GM21723 (cell line): ENCODE measurements at regions not wholly inside any gene's neighbourhood (a gene's known extent, or its start where the extent isn't known, plus 50 kb on each side); places are given as distances from the start of the nearest gene placed in this dataset.

ENCODE experiments used
- ATAC-seq: cut with Tn5 transposase; IDR thresholded peaks from one replicate; pipeline ENCODE4 v1.9.1; 2021; ENCODE audit warnings: mild to moderate bottlenecking, moderate library complexity; ENCODE audit not compliant: unreplicated experiment

DNA sequence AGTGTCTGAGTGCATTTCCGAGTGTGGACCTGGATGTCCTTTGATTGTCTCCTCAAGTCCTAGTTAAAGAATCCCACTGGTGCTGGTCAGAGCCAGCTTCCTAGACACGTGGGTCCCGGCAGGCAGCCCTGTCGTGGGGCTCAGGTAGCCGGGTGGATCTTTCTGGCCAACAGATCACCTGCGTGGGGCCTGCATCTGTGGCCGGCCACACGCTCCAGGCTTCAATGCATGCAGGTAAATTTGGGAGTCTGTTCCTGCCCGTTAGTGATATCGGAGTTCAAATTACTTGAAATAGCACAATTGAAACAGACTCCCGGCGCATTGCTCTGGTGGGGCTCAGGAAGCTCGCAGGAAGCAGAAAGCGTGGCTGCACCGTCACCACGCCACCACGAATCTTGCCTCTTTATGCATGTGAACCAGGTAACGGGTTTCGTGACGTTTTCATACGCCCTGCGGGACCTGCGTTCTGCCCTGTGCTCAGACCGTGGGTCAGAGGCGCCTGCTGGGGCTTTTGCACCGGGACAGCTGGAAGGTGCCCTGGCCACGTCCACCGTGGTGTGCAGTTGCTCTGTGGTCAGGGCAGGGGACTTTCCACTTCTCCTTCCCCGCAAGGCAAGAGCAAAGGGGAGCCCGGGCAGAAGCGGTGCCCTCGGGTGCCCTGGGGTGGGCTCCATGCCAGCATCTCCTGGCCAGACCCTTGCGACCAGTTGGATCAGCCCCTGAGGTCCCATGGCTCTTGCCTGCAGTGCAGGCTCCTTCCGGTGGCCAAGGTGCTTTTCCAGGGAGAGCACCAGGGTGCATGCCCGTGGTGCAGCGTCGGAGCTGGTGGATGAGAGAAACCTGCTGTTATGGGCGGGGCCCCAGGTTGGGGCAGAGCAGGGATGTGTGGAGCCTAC lies 803.5 kb downstream of the BRD1 start:
- ATAC-seq, result no peak

DNA sequence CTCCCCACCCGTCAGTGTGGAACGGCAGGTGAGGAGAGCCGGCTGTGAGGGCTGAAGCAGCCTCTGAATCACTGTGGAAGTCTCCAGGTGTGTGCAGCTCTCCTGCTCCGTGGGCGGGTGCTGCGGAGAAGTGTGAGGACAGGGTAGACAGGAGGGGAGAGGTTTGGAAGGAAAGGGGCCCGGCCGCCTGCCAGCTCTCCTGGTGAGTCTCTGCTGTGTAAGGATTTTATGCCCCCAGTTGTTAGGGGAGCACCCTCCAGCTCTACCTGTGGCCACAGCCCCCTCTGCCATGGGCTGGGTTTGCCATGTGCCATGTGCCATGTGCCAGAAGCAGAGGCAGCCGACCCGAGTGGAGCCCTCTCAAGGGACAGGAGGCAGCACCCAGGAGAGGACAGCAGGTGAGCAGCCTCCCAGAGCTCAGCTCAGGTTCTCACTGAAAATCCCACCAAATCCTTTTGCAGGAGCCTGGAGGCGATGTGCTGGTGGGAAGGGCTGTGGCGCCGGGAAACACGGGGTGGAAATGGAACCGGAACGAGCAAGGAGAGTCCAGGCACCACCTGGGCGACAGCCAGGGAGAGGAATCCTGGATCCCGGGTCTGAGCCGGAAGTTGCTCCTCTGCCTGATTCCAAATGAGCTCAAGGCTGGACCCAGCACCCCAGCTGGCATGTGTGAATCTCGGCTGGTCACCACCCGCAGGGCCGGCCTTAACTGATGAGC lies 804.4 kb downstream of the BRD1 start:
- ATAC-seq, result no peak

DNA sequence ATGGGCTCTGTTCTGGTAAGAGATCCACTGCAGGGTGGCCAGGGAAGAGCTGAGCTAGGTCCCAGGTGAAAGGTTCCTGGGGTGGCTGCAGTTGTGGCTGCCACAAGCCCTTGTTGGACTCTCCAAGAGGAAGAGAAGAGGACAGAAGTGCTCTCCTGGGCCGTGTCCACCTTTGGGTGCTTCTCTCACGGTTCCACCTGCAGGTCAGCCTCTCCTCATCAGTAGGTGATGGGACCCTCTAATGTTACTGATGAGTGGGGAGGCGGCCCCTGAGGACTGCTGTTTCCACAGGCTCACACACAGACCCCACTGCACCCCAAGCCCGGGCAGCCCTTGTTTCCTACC lies 804.9 kb downstream of the BRD1 start:
- ATAC-seq, result no peak

DNA sequence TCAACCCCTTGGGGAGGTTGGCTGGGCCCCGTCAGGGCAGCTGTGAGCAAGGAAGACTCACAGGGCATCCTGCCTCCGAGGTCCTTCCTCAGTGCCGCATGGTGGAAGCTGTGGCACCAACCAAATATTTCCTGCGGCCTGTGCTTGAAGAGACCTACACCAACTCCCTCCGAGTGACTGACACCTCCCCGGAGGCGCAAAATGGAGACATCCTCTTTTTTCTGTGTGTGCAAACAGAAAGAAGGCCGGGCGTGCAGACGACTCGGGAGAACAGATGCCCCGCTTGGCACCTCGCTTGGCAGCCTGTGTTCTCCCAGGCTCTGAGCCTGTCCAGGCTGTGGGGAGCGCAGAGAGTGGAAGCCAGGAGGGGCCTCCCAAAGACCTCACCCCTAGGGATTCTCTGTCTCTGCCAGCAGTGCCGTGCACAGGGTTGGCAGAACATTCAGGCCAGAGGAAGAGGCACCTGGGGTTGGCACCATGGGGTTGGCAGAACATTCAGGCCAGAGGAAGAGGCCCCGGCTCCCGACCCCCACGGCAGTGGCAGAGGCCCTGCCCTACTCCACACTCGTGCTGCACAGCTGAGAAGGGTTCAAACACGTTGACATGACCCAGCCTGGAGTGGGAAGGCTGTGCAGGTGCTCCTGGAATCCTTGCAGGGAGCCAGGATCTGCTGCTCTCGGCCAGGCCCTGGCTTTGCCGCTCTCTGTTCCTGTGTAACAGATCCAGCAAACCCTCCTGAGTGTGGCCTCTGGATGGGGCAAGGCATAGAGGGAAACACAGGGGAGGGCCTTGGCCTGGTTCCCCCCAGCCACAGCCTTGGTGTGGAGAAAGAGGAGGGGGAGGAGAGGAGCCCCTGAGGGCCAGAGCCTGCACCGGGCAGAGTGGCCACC lies 805.5 kb downstream of the BRD1 start:
- ATAC-seq, result no peak

DNA sequence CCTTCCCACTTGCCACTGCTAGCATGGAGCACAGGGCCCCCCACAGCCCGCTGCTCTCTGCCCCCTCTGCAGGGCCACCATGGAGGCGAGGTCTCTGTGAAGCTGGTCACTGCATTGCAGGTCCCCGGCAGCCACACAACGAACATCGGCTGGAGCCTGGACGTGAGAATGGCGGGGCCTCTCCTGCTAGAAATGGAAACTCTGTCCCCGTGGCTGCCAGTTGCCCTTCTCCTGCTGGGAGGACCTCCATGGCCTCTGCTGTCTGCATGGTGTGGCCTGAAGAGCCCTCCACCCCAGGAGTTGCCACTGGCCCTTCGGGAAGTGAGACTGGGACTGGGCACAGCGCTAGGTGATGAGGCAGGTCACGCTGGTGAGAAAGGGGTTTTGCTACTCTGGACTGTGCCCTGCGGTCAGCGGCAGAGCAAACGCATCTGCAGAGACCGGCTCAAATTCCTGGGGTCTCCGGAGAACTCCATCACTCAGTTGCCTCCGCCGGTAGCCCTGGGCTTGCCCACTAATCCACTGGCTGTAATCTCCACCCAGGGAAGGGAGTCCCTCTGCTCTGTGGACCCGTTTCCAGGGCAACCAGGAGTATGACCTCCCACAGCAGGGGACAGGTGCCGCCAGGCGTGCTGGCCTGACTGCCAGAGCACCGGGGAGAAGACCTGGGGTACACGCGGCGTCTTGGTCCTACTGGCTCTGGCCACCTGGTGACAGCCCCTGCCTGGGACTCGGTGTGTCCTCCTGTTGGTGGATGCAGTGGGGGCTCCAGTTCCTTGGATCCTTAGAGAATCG lies 806.3 kb downstream of the BRD1 start:
- ATAC-seq, result no peak

DNA sequence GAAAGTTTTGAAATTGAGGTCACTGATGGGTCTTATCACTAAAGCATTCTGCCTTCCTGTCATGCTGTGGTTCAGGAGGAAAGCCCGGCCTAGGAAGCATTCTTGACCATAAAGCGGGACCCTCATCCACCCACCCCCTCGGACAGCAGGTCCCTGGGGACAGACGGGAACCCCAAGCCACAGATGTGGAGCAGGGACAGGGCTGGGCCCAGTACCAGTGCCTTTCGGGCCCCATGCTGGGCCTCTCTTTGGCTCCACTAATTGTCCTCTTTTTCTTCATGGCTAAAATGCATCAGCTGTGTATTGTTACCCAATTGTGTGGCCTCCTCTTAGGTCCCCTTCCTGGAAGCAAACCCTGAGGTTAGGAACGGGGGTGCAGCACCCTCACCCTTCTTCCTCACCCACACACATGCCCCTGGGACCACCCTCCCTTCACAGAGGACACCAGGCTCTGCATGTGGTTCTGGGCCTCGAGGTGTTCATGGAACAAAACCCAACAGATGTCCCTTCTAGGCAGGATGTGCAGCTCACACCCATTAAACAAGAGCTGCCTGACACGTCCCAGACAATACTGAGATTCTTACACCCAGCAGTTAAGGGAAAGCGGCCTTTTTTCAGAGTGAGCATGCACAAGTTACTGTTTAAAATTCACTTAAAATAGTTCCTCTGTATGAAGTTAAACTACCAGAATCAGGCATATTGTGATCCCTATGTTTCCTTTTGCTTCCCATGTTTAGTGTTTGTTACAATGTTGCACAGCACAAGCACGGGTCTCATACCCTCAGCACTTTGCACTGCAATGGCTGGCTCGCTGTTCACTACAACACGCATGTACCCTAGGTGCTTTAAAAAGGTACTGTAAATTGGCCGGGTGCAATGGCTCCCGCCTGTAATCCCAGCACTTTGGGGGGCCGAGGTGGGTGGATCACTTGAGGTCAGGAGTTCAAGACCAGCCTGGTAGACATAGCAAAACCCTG lies 807.6 kb downstream of the BRD1 start:
- ATAC-seq, result no peak

DNA sequence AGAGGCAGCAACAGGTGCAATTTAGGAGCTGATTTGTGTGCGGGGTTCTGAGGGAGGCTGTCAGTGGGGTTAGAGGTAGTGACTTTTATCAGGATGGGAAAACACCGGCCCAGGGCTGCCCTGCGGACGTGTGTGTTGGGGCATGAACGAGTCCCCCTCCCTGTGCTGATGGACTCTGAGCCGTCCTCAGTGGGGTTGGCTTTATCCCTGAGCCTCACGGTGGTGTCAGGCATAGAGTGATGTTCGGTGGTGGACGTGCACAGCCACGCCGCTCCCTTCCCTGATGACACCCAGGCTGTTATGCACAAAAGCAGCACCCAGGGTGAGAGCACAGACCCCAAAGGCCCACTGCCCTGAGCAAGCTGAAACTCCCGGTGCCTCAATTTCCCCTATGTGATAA lies 809.1 kb downstream of the BRD1 start:
- no peak for ATAC-seq

DNA sequence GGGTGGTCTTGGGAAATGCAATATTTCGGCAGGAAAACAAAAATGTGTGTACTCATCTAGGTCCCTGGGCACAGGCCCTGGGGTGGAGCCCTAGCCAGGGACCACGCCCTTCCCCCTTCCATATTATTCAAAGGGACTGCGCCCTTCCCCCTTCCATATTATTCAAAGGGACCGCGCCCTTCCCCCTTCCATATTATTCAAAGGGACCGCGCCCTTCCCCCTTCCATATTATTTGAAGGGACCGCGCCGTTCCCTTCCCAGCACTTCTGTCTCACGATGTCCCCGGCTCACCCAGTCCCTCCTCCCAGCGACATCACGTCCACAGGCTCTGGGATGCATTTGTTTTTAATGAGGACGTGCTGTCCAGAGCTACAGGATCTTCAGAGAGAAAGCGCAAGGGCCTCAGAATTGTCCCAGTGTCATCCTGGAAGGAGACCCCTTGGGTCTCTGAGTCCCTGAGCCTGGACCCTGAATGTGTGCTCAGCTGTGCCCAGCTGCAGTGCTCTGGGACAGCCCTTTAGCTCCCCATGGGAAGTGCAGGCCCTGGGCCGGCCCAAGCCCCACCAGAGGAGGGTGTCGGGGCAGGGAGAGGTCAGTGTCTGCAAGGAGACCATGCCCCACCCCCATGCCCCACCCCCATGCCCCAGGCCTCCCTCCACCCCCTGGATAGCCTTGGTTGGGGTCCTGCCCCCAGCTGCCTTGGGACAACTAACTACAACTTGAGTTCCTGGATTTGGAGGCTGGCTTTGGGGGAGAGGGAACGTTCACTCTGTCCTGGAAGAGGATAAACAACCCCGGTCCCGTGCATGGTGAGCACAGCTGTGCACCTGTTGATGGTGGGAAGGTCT lies 810.0 kb downstream of the BRD1 start:
- no peak for ATAC-seq

DNA sequence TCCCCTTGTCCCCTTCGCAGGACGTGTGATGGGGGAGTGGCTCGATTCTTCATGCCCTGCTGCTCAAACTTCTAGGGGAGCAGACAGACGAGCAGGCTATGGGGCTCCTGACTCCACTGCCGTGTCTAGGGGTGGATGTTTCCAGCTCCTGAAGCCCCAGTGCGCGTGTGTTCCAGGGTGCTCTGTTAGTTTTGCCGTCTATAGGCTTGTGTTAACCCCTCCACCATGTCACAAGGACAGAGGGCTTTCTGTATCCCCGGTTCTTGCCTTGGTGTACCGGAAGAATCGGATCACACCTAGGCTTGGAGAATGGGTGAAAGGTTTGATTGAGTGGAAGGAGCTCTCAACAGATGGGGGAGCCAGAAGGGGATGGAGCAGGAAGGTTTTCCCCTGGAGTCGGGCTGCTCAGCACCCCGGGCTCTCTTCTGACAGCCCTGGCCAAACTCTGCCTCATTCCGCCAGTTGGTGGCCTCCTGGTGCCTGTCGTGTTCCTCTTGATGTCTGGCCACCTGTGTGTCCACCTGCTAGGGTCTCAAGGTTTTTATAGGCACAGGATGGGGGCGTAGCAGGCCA lies 810.7 kb downstream of the BRD1 start:
- no peak for ATAC-seq

DNA sequence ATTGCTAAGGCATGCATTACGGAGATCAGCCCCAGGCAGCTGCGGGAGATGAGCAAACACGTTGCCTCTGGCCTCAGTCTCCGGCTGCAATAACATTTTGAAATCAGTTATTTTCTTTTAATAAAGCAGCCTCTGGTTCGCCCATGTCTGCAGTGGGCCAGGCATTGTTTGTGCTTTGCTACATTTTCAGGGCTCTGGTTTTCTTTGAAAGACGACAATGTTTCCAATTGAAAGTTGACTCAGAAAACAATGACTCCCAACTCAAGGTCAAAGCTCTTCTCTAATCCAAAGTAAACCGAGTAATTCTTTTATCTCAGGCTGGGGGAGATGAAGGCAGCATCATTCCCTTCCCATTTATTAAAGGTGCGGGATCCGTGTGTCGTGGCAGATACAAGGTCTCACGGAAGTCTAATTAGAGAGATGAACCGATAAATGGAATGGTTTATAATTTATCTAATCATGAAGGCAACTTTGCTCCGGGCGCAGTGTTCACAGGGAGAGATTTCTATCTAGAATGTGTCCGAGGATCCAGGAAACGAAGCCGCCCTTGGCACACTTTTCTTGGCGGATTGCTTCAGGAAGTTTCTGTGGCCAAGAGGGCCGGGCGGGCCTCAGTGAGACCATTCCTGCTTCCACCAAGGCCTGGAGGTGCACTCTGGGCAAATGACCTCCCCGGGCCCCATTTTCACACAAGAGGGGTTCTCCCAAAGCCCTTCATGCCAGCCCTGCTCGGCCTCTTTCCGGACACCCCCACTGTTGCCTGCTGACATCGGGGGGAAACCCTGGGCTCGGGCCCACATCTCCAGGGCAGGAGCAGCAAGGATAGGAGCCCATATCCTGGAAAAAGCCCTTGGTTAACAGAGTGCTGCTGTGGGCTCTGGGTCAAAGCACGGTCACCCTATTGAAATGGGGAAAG lies 811.4 kb downstream of the BRD1 start:
- no peak for ATAC-seq

DNA sequence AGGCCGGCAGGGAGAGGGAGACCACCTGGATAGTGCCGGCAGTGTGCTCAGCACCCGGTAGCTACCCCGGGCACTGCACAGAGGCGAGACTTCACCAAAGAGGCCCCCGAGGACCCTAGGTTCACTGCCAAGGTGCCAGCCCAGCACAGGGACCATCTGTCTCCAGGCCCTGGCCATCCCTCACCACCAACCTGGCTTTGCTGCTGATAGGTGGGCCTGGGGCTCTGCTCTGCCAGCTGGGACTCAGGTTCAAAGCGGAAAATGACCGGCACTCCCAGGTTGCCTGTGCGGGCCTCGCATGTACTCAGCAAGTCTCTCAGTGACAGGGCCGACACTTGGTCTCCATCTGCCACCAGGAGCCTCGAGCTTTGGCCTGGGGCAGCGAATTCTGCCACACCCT lies 812.2 kb downstream of the BRD1 start:
- no peak for ATAC-seq

DNA sequence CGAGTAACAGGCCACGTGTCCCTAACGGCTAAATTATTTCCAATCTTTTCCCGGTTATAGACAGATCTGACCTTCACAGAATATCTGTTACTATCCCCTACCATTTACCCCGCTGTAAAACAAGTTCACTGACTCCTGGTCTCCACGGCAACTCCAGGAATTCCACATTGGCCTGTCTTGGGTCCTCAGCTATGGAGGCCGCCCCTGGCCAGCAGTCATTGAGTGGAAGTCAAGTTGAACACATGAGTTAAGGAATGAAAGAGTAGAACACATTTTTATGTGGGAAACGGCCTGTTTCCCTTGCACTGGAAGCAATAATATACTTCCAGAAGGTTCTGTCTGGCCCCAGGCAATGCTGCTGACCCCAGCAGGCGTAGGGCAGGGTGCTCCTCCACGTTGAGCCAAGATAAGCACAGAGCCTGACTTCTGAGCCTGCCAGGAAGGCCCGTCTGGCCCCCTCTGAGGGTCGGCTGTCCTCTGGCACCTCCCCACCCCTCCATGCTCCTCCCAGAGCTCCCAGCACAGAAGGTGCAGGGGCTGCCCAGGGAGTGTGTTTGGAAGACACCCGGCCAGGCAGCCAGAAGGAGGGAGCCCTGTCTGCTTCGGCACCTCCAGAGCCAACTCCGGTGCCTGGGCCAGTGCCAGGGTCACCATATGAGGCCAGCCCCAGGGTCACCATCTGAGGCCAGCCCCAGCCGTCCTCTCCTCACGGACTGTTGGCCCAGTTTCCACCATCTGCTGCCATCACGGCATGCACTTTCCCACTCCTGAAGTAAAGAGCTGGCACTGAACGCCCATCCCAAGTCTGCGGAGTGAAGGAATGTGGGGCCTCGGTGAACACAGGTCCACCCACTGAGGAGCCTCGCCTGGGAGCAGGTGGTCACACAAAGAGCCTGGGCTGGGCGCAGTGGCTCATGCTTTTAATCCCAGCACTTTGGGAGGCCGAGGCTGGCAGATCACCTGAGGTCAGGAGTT lies 813.2 kb downstream of the BRD1 start:
- no peak for ATAC-seq

DNA sequence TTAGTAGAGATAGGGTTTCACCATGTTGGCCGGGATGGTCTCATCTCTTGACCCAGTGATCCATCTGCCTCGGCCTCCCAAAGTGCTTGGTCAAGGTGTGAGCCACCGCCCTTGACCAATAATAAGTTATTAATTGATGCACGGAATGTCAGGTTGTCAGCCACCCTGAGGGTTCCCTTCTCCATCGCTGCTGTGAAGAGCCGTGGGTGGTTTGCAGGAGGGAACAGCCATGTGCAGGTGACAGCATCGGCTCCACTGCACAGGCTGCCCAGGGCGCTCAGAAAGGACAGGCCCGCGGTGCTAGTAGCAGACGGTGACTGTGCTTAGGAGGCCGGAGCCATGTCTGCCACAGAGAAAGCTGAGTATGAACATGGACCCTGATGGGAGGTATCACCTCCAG lies 814.0 kb downstream of the BRD1 start:
- ATAC-seq, result no peak

DNA sequence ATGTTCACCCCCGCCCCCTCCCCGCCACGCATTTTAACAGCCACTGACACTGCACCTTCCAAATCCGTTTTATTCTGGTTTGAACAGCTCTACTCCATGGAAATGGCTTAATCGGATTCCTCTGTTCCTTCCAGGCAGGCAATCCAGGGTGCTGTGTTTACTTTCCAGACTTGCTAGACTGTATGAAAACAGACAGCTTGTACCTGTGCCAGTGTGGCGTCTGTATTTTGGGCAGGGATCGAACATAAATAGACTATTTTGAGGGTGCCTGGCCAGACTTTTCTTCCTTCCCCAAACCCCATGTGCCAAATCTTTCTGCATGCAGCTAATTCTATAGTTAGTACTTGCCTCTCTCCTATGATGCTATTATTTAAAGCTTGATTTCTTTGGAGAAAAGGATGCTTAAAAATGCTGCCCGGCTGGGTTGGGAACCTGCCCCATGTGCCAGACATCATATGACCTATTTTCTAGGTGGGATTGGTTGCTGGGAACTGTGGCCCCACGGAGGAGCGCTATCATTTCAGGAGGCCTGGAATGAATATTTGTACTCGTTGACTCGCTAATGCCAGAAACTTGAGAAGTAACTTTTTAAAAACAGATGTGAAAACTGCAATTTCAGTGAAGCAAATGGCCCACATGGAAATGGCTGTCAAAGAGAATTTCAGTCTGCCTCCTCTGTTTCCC lies 814.8 kb downstream of the BRD1 start:
- ATAC-seq, result no peak
